ENCODE measurements at regions not wholly inside any gene's neighbourhood (a gene's known extent, or its start where the extent isn't known, plus 50 kb on each side); places are given as distances from the start of the nearest gene placed in this dataset.
A peak's percentile ranks its signal among the peaks of the same experiment; 100 is the strongest.

DNA sequence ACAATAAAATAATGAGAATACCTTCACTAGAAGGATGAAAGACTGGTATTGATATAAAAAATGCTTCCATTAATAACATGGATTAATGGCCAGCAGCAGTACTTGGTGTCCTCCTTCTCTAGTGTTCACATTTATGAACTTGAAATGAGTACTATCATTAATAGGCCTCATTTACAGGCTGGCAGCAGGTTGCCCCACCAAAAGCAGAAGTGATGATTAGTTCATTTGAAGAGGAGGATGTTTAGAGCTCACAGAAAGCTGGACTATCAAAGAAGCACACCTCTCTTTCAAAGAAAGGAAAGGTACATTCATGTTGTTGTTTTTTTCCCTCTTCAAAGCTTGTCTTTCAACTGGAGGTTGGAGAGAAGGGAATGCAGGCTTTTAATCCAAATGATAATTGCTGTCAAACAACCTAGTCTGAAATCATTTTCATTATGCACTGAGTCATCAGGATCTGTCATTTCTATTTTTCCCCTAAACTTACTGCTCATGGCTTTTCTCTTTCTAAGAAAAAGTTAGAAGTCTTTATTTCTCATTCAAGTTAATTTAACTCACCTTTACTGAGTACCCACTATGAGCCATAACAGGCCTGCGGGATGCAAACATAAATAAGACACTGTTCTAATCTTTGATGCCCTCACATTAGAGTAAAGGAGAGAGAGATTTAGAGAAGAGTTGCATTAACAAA, 157.9 kb upstream of the GRIP1 start:
- Histone ChIP-seq H3K79me2 (ENCODE audit: insufficient read depth, low read depth, low read length) (no peaks in the 10 kb centered on the region), H3K4me2 (ENCODE audit: low read length) (no peak overlapping the region), H3K9me2 (ENCODE audit: insufficient read depth, low read length) (no peaks in the 10 kb centered on the region), H3K9me3 (ENCODE audit: low read length) (no peaks in the 10 kb centered on the region), H3K36me3 (ENCODE audit: insufficient read depth, low read length) (no peaks in the 10 kb centered on the region), H3K27ac (ENCODE audit: low read depth, low read length, poor library complexity, severe bottlenecking) (no peak overlapping the region), H2AFZ (ENCODE audit: low read length) (no peak overlapping the region), H4K20me1 (ENCODE audit: insufficient read depth, low read length) (no peaks in the 10 kb centered on the region), H3K4me1 (ENCODE audit: insufficient read depth, low read length, poor library complexity, severe bottlenecking) (no peaks in the 10 kb centered on the region), H3K4me3 (ENCODE audit: low read depth, low read length, poor library complexity, severe bottlenecking) (no peak overlapping the region)
- ChIA-PET CTCF (ENCODE audit: unreplicated experiment) (no interaction called here), POLR2A (interaction anchor here (0.7 kb wide), 1 partner anchor 25 kb away, joined by 3 read pairs; no protein-coding TSS in a partner anchor)
- DNase-seq (ENCODE audit: low spot score), result peak; percentile 22
- intact Hi-C loops (cut with micrococcal nuclease; ENCODE audit: unreplicated experiment), result no loop called here
- no peak for TF ChIP-seq CTCF (conservative IDR thresholded peaks at IDR 0.05; ENCODE audit: low read length)
- TF ChIP-seq EZH2phosphoT487 (IDR thresholded peaks at IDR 0.05; ENCODE audit: borderline replicate concordance, low read depth, low read length), result no peak
- BruUV-seq (replicated peaks), result no TSS peak

DNA sequence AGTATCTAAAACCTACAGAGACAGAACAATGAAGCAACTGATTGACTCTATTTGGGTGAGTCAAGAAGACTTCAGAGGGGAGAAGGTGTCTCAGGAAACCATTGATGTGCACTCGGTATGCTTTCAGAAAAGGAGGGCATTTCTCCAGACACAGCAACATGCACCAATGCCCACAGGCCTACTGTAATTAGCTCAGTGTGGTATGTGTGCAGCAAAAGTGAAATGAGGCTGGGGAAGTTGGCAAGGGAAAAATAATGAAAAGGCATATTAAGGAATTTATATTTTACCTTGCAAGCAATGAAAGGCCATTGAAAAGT, 158.4 kb upstream of the GRIP1 start:
- H3K9me2 ChIP-seq (ENCODE audit: insufficient read depth, low read length), result no peaks in the 10 kb centered on the region
- no peak for DNase-seq (ENCODE audit: low spot score)
- no peaks in the 10 kb centered on the region for H4K20me1 ChIP-seq (ENCODE audit: insufficient read depth, low read length)
- H3K4me3 ChIP-seq (ENCODE audit: low read depth, low read length, poor library complexity, severe bottlenecking), result no peak overlapping the region
- no peak for TF ChIP-seq CTCF (conservative IDR thresholded peaks at IDR 0.05; ENCODE audit: low read length)
- TF ChIP-seq EZH2phosphoT487 (IDR thresholded peaks at IDR 0.05; ENCODE audit: borderline replicate concordance, low read depth, low read length), result no peak
- CTCF ChIA-PET (ENCODE audit: unreplicated experiment), result no interaction called here
- POLR2A ChIA-PET, result no interaction called here
- no peak overlapping the region for H3K27ac ChIP-seq (ENCODE audit: low read depth, low read length, poor library complexity, severe bottlenecking)
- H2AFZ ChIP-seq (ENCODE audit: low read length), result no peak overlapping the region
- no peaks in the 10 kb centered on the region for H3K9me3 ChIP-seq (ENCODE audit: low read length)
- H3K79me2 ChIP-seq (ENCODE audit: insufficient read depth, low read depth, low read length), result no peaks in the 10 kb centered on the region
- no peaks in the 10 kb centered on the region for H3K4me1 ChIP-seq (ENCODE audit: insufficient read depth, low read length, poor library complexity, severe bottlenecking)
- intact Hi-C loops (cut with micrococcal nuclease; ENCODE audit: unreplicated experiment), result no loop called here
- BruUV-seq (replicated peaks), result no TSS peak
- H3K36me3 ChIP-seq (ENCODE audit: insufficient read depth, low read length), result no peaks in the 10 kb centered on the region
- H3K4me2 ChIP-seq (ENCODE audit: low read length), result no peak overlapping the region

DNA sequence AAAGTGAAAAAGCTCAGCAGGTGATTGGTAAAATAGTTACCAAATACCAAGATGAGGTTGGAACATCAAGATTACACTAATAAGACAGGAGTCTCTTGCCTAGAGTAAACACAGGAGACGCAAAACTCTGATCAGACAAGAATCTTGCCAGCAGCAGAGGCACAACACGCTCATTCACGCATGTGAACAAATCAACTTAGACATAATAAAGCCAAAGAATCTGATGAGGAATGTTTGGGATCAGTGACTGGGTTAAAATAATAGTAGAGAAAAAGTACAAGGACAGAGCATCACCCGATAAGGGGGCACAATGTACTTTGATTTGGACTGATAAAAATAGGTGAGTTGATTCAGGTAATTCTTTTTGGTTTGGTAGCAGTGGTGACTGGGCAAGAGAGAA, 159.5 kb upstream of the GRIP1 start:
- DNase-seq (ENCODE audit: low spot score), result no peak
- no peak overlapping the region for H3K4me2 ChIP-seq (ENCODE audit: low read length)
- intact Hi-C loops (cut with micrococcal nuclease; ENCODE audit: unreplicated experiment), result no loop called here
- POLR2A ChIA-PET, result interaction anchor here (0.6 kb wide), 1 partner anchor 85 kb away, joined by 3 read pairs; no protein-coding TSS in a partner anchor
- H3K9me3 ChIP-seq (ENCODE audit: low read length), result no peaks in the 10 kb centered on the region
- no peaks in the 10 kb centered on the region for H3K79me2 ChIP-seq (ENCODE audit: insufficient read depth, low read depth, low read length)
- CTCF ChIA-PET (ENCODE audit: unreplicated experiment), result no interaction called here
- no peak for TF ChIP-seq EZH2phosphoT487 (IDR thresholded peaks at IDR 0.05; ENCODE audit: borderline replicate concordance, low read depth, low read length)
- TF ChIP-seq CTCF (conservative IDR thresholded peaks at IDR 0.05; ENCODE audit: low read length), result no peak
- H3K27ac ChIP-seq (ENCODE audit: low read depth, low read length, poor library complexity, severe bottlenecking), result no peak overlapping the region
- BruUV-seq (replicated peaks), result no TSS peak
- no peaks in the 10 kb centered on the region for H3K4me1 ChIP-seq (ENCODE audit: insufficient read depth, low read length, poor library complexity, severe bottlenecking)
- H3K9me2 ChIP-seq (ENCODE audit: insufficient read depth, low read length), result no peaks in the 10 kb centered on the region
- no peak overlapping the region for H3K4me3 ChIP-seq (ENCODE audit: low read depth, low read length, poor library complexity, severe bottlenecking)
- H2AFZ ChIP-seq (ENCODE audit: low read length), result no peak overlapping the region
- H4K20me1 ChIP-seq (ENCODE audit: insufficient read depth, low read length), result no peaks in the 10 kb centered on the region
- H3K36me3 ChIP-seq (ENCODE audit: insufficient read depth, low read length), result no peaks in the 10 kb centered on the region
